Left lung (tissue), 4 donors: ENCODE measurements at regions not wholly inside any gene's neighbourhood (a gene's known extent, or its start where the extent isn't known, plus 50 kb on each side); places are given as distances from the start of the nearest gene placed in this dataset.

Source experiments
- ATAC-seq: fragments of 200-7000 bp; cut with Tn5 transposase; one replicate; pipeline ENCODE4 v1.9.1; 2020; ENCODE audit warnings: moderate library complexity
- DNase-seq, 4 donors: peaks; one replicate each; pipeline ENCODE4 v3.0.0-alpha.2; 2013 to 2020
- H3K27ac ChIP-seq, 2 donors: fragments of 200-600 bp; sonication (generic) in 1 of 2; one replicate each; pipeline versions ENCODE4 v1.5.0 to v1.8.0; 2020 to 2021
- H3K27me3 ChIP-seq, 2 donors: fragments of 200-600 bp; sonication (generic) in 1 of 2; one replicate each; pipeline versions ENCODE4 v1.5.0 to v1.8.0; 2020 to 2021
- H3K36me3 ChIP-seq, 2 donors: fragments of 200-600 bp; sonication (generic) in 1 of 2; one replicate each; pipeline versions ENCODE4 v1.5.0 to v1.8.0; 2020 to 2021
- H3K4me1 ChIP-seq, 2 donors: fragments of 200-600 bp; one replicate each; pipeline ENCODE4 v1.8.0; 2021
- H3K4me3 ChIP-seq, 2 donors: fragments of 200-600 bp; sonication (generic) in 1 of 2; one replicate each; pipeline versions ENCODE4 v1.5.0 to v1.8.0; 2020 to 2021; ENCODE audit warnings: mild to moderate bottlenecking in 1 of 2
- H3K9me3 ChIP-seq, 2 donors: fragments of 200-600 bp; sonication (generic) in 1 of 2; one replicate each; pipeline versions ENCODE4 v1.5.0 to v1.8.0; 2020 to 2021
- CTCF ChIP-seq, 2 donors: fragments of 200-600 bp; sonication (generic) in 1 of 2; IDR thresholded peaks; one replicate each; pipeline versions ENCODE4 v1.5.0 to v1.8.0; 2021; ENCODE audit warnings: antibody characterized with exemption in 2 of 2
- intact Hi-C, 2 donors: fragments of 100-400 bp; cut with DNase I; formaldehyde crosslinking; loops; one replicate each; pipeline versions ENCODE4 v1.11.2 to v1.14.2; 2022
- donor health status: DM: no; HTN: yes; CAD: no.
- donor health status: DM: no; HTN: no; CAD: no.

- no peak for DNase-seq
- Histone ChIP-seq H3K4me3 (no peak overlapping the region), H3K9me3 (no peaks in the 10 kb centered on the region), H3K4me1 (no peaks in the 10 kb centered on the region), H3K36me3 (no peaks in the 10 kb centered on the region), H3K27ac (no peak overlapping the region), H3K27me3 (no peaks in the 10 kb centered on the region)
- intact Hi-C loops: no loop called here
- TF ChIP-seq CTCF (IDR thresholded peaks at IDR 0.05): no peak
- no peak for ATAC-seq
These were observed 378.3 kb downstream of the FBXW7 start for GRCh38 chr4:152157629-152158028.

- TF ChIP-seq CTCF (IDR thresholded peaks at IDR 0.05): no peak
- no peaks in the 10 kb centered on the region for H3K9me3 ChIP-seq
- no peaks in the 10 kb centered on the region for H3K27me3 ChIP-seq
- intact Hi-C loops: no loop called here
- H3K36me3 ChIP-seq: no peaks in the 10 kb centered on the region
- DNase-seq (no peak), ATAC-seq (peak; percentile 32)
- no peak overlapping the region for H3K4me3 ChIP-seq
- no peaks in the 10 kb centered on the region for H3K4me1 ChIP-seq
- H3K27ac ChIP-seq: no peak overlapping the region
These were observed 379.4 kb downstream of the FBXW7 start for GRCh38 chr4:152156442-152156841.

GRCh38 chr4:152155070-152155469 lies 380.8 kb downstream of the FBXW7 start:
- DNase-seq: no peak
- H3K27ac ChIP-seq: no peak overlapping the region
- intact Hi-C loops: no loop called here
- TF ChIP-seq CTCF (IDR thresholded peaks at IDR 0.05): no peak
- no peaks in the 10 kb centered on the region for H3K27me3 ChIP-seq
- H3K4me3 ChIP-seq: no peak overlapping the region
- no peaks in the 10 kb centered on the region for H3K36me3 ChIP-seq
- ATAC-seq: no peak
- no peaks in the 10 kb centered on the region for H3K9me3 ChIP-seq
- no peaks in the 10 kb centered on the region for H3K4me1 ChIP-seq

GRCh38 chr4:152154433-152154832 lies 381.5 kb downstream of the FBXW7 start:
- Histone ChIP-seq H3K4me1 (no peaks in the 10 kb centered on the region), H3K36me3 (no peaks in the 10 kb centered on the region), H3K9me3 (no peaks in the 10 kb centered on the region), H3K4me3 (no peak overlapping the region), H3K27me3 (no peaks in the 10 kb centered on the region), H3K27ac (no peak overlapping the region)
- no peak for ATAC-seq
- DNase-seq: no peak
- TF ChIP-seq CTCF (IDR thresholded peaks at IDR 0.05): no peak
- intact Hi-C loops: no loop called here

- Histone ChIP-seq H3K36me3 (no peaks in the 10 kb centered on the region), H3K4me1 (no peaks in the 10 kb centered on the region), H3K4me3 (no peak overlapping the region), H3K9me3 (no peaks in the 10 kb centered on the region), H3K27ac (no peak overlapping the region), H3K27me3 (no peaks in the 10 kb centered on the region)
- DNase-seq (no peak), ATAC-seq (no peak)
- no peak for TF ChIP-seq CTCF (IDR thresholded peaks at IDR 0.05)
- intact Hi-C loops: no loop called here
These were observed 382.2 kb downstream of the FBXW7 start for GRCh38 chr4:152153476-152154270.
